ENCODE measurements at regions not wholly inside any gene's neighbourhood (a gene's known extent, or its start where the extent isn't known, plus 50 kb on each side); places are given as distances from the start of the nearest gene placed in this dataset.
"Not testable (repeated sequence)": the region's sequence is repeated elsewhere in the genome, so short reads cannot be mapped to it uniquely, and the experiment has no call there.

DNA sequence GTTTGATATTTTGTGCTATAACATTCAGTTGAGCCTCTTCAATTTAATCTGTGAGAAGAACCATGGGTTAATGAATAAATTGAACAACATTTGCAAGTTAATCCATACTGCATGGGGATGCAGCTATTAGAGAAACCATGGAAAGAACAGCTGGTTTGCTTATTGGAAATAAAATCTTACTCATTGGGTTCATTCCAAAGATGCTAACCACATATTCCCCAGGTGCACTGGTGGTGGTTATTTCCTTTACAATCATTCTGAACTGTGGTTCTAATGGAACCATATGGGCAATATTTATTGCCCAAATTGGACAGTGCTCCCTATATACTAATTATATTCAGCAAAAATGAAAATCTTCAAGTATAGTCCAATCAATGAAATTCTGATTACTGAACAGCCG, 1200.4 kb upstream of the CDH2 start:
- Histone ChIP-seq H3K9me3 (no peaks in the 10 kb centered on the region), H3K27ac (no peak overlapping the region), H3K4me3 (no peak overlapping the region), H3K27me3 (no peaks in the 10 kb centered on the region), H3K4me1 (no peaks in the 10 kb centered on the region), H3K36me3 (no peaks in the 10 kb centered on the region)
- DNase-seq (no peak), ATAC-seq (no peak)
- 40% methylated on average over 1 of the region's 1 CpG for WGBS (ENCODE audit: insufficient coverage, low coverage, low lambda C conversion rate, missing lambda C conversion rate)
- intact Hi-C loops (cut with DNase I): no loop called here
- TF ChIP-seq, protein P1, sequence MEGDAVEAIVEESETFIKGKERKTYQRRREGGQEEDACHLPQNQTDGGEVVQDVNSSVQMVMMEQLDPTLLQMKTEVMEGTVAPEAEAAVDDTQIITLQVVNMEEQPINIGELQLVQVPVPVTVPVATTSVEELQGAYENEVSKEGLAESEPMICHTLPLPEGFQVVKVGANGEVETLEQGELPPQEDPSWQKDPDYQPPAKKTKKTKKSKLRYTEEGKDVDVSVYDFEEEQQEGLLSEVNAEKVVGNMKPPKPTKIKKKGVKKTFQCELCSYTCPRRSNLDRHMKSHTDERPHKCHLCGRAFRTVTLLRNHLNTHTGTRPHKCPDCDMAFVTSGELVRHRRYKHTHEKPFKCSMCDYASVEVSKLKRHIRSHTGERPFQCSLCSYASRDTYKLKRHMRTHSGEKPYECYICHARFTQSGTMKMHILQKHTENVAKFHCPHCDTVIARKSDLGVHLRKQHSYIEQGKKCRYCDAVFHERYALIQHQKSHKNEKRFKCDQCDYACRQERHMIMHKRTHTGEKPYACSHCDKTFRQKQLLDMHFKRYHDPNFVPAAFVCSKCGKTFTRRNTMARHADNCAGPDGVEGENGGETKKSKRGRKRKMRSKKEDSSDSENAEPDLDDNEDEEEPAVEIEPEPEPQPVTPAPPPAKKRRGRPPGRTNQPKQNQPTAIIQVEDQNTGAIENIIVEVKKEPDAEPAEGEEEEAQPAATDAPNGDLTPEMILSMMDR (IDR thresholded peaks at IDR 0.05): no peak

DNA sequence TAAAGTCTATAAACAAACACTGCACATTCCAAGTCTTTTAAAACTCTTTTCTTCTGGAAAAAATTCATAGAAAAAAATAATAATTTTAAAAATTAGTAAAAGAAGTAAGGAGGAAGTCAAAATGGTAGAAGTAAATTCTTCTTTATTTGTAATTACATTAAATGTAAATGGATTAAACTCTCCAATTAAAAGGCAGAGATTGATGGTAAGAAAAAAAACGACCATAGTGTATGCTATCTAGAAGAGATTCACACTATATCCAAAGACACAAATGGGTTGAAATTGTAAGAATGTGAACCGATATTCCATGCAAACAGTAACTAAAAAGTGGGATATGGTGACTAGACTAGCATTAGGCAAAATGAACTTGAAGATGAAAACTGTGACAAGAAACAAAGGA, 1196.1 kb upstream of the CDH2 start:
- DNase-seq (no peak), ATAC-seq (no peak)
- no peak overlapping the region for H3K27ac ChIP-seq
- WGBS (ENCODE audit: insufficient coverage, low coverage, low lambda C conversion rate, missing lambda C conversion rate): 33% methylated on average over 2 of the region's 2 CpGs
- TF ChIP-seq POLR2A (IDR thresholded peaks at IDR 0.05): no peak
- TF ChIP-seq, protein P1 (IDR thresholded peaks at IDR 0.05): no peak
- no peak overlapping the region for H3K4me3 ChIP-seq
- no peaks in the 10 kb centered on the region for H3K4me1 ChIP-seq
- no peaks in the 10 kb centered on the region for H3K27me3 ChIP-seq
- no peaks in the 10 kb centered on the region for H3K9me3 ChIP-seq
- H3K36me3 ChIP-seq: no peaks in the 10 kb centered on the region
- intact Hi-C loops (cut with DNase I): no loop called here

DNA sequence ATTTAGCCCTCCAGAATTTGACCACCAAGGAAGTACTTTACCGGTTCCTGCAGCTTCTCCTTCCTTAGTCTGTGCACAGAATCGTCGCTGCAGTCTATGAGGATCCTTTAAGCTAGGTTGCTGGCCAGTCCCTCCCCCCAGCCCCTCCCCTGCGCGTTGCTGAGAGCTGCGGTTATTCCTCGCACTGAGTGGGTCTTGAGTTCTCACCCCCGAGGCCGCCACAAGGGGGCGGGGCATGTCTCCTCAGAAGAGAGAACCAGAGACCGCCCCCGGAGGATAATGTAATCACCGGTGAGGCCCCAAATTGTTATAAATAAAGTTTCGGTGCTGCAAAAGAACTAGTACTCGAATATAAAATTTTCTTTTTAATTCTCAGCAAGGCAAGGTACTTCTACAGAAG, 1184.9 kb upstream of the CDH2 start:
- H3K27me3 ChIP-seq: no peaks in the 10 kb centered on the region
- ATAC-seq (peak in 1 of 4 donors; percentile 38), DNase-seq (peak in 1 of 3 donors; percentile 15)
- TF ChIP-seq, protein P1 (IDR thresholded peaks at IDR 0.05): no peak
- no peak for TF ChIP-seq POLR2A (IDR thresholded peaks at IDR 0.05)
- 82% methylated on average over 15 of the region's 15 CpGs for WGBS (ENCODE audit: insufficient coverage, low coverage, low lambda C conversion rate, missing lambda C conversion rate)
- no peak overlapping the region for H3K4me3 ChIP-seq
- intact Hi-C loops (cut with DNase I): no loop called here
- H3K36me3 ChIP-seq: no peaks in the 10 kb centered on the region
- H3K4me1 ChIP-seq: no peaks in the 10 kb centered on the region
- no peaks in the 10 kb centered on the region for H3K9me3 ChIP-seq
- H3K27ac ChIP-seq: no peak overlapping the region

- H3K27ac ChIP-seq; intact Hi-C loops (cut with DNase I); H3K36me3 ChIP-seq; H3K9me3 ChIP-seq; DNase-seq; H3K27me3 ChIP-seq; H3K4me1 ChIP-seq; H3K4me3 ChIP-seq: not testable (repeated sequence)
- WGBS (ENCODE audit: insufficient coverage, low coverage, low lambda C conversion rate, missing lambda C conversion rate): 30% methylated on average over 4 of the region's 4 CpGs
- peak in 3 of 4 donors; percentile 63 to 91 (median 79) for ATAC-seq
Observed at GRCh38 chr18:29360659-29361058, 1183.7 kb upstream of the CDH2 start.

- intact Hi-C loops (cut with DNase I): not testable (repeated sequence)
Observed at GRCh38 chr18:29359222-29359621, 1182.3 kb upstream of the CDH2 start.

DNA sequence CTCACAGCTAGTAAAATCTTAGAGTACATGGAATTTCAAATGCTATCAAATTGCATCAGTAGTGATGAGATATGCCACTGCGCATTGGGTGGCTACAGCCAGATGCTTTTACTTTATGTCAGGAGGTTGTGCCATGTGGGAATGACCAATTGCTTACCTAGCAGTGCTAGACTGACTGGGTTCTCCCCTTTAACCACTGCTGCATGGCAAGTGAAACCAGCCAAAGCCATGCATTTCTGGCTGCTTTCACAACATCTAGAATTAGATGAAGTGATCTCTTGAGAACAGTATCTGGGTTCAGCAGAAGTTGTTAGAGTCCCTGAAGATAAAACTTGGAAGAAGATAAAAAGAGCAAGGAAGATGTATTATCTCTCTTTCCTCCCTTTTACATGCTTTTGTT, 1174.2 kb upstream of the CDH2 start:
- Histone ChIP-seq H3K4me3 (no peak overlapping the region), H3K27ac (no peak overlapping the region), H3K36me3 (no peaks in the 10 kb centered on the region), H3K4me1 (no peaks in the 10 kb centered on the region), H3K27me3 (no peaks in the 10 kb centered on the region), H3K9me3 (no peaks in the 10 kb centered on the region)
- WGBS (ENCODE audit: insufficient coverage, low coverage, low lambda C conversion rate, missing lambda C conversion rate): 82% methylated on average over 1 of the region's 1 CpG
- no peak for DNase-seq
- TF ChIP-seq POLR2A (IDR thresholded peaks at IDR 0.05): no peak
- TF ChIP-seq, protein P1 (IDR thresholded peaks at IDR 0.05): no peak
- intact Hi-C loops (cut with DNase I): no loop called here
- ATAC-seq: no peak

More at GRCh38 chr18:29359222-29359621, 1182.3 kb upstream of the CDH2 start:
- not testable (repeated sequence) for DNase-seq, H3K4me1 ChIP-seq, H3K36me3 ChIP-seq, H3K9me3 ChIP-seq, H3K27ac ChIP-seq, H3K4me3 ChIP-seq, H3K27me3 ChIP-seq, ATAC-seq
